Nephron progenitor cell (in vitro differentiated cells): ENCODE measurements at regions not wholly inside any gene's neighbourhood (a gene's known extent, or its start where the extent isn't known, plus 50 kb on each side); places are given as distances from the start of the nearest gene placed in this dataset.
"Not testable (repeated sequence)": the region's sequence is repeated elsewhere in the genome, so short reads cannot be mapped to it uniquely, and the experiment has no call there.

Experiments used
- DNase-seq: peaks from one replicate; pipeline ENCODE4 v3.0.0; 2021
- H3K27ac Mint-ChIP-seq: 2 replicates; pipeline ENCODE4 v1.8.0; 2021; ENCODE audit warnings: mild to moderate bottlenecking, moderate library complexity, mixed read lengths
- H3K27me3 Mint-ChIP-seq: 2 replicates; pipeline ENCODE4 v1.8.0; 2021; ENCODE audit warnings: mild to moderate bottlenecking, low read depth, mixed read lengths; ENCODE audit not compliant: poor library complexity
- H3K36me3 Mint-ChIP-seq: 2 replicates; pipeline ENCODE4 v1.8.0; 2021; ENCODE audit warnings: low read depth, mixed read lengths
- H3K4me1 Mint-ChIP-seq: 2 replicates; pipeline ENCODE4 v1.8.0; 2021; ENCODE audit warnings: mixed read lengths
- H3K4me3 Mint-ChIP-seq: 2 replicates; pipeline ENCODE4 v1.8.0; 2021; ENCODE audit warnings: mild to moderate bottlenecking, moderate library complexity, mixed read lengths
- H3K9me3 Mint-ChIP-seq: 2 replicates; pipeline ENCODE4 v1.8.0; 2021; ENCODE audit warnings: mild to moderate bottlenecking, moderate library complexity, mixed read lengths
- CTCF ChIP-seq: fragments of 200-600 bp; sonication (generic); IDR thresholded peaks from 2 replicates; pipeline ENCODE4 v1.5.0; 2021; ENCODE audit warnings: antibody characterized with exemption

GRCh38 chr2:182543741-182544525 lies 117.1 kb upstream of the PDE1A start:
- DNase-seq = no peak
- Mint-ChIP-seq H3K27ac (no peak overlapping the region), H3K36me3 (no peaks in the 10 kb centered on the region), H3K9me3 (no peaks in the 10 kb centered on the region), H3K27me3 (no peaks in the 10 kb centered on the region), H3K4me3 (no peak overlapping the region), H3K4me1 (peaks cover 28% of the 10 kb centered on the region)
- TF ChIP-seq CTCF = no peak

DNA sequence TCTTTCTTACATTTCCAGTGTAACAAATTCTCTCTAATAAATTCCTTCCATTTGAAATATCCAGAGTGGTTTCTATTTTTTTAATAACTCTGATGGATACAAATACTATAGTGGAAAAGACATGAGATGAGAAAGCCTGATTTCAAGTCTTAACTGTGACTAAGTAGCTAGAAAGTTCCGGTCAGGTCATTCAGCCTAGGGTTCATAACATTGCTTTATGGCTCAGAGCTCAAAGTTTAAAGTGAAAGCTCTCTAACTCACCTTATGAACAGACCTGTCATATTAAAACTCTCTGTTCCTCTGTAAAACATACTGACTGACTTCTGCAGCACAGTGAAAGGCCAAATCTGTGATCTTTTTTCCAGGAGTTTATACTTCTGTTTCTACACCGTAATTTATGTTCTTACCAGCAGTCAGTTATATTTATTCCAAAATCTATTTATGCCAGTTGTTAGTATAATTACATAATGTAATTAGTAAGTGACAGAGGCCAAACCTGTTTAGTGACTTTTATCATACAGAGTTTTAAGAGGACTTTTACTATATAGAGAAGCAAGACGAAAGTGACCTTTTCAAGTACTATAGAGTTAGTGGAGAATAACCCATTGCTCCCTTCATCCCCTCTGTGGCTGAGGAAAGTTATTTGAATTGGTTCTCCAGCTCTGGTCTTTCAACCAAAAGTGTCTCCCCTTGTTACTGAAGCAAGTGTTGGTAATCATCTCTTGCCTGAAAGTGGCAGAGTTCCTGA lies 118.8 kb upstream of the PDE1A start:
- peaks cover 20% of the 10 kb centered on the region for H3K4me1 Mint-ChIP-seq
- no peak overlapping the region for H3K4me3 Mint-ChIP-seq
- no peak for TF ChIP-seq CTCF
- no peaks in the 10 kb centered on the region for H3K36me3 Mint-ChIP-seq
- H3K9me3 Mint-ChIP-seq = no peaks in the 10 kb centered on the region
- no peaks in the 10 kb centered on the region for H3K27me3 Mint-ChIP-seq
- H3K27ac Mint-ChIP-seq = no peak overlapping the region
- DNase-seq = no peak

DNA sequence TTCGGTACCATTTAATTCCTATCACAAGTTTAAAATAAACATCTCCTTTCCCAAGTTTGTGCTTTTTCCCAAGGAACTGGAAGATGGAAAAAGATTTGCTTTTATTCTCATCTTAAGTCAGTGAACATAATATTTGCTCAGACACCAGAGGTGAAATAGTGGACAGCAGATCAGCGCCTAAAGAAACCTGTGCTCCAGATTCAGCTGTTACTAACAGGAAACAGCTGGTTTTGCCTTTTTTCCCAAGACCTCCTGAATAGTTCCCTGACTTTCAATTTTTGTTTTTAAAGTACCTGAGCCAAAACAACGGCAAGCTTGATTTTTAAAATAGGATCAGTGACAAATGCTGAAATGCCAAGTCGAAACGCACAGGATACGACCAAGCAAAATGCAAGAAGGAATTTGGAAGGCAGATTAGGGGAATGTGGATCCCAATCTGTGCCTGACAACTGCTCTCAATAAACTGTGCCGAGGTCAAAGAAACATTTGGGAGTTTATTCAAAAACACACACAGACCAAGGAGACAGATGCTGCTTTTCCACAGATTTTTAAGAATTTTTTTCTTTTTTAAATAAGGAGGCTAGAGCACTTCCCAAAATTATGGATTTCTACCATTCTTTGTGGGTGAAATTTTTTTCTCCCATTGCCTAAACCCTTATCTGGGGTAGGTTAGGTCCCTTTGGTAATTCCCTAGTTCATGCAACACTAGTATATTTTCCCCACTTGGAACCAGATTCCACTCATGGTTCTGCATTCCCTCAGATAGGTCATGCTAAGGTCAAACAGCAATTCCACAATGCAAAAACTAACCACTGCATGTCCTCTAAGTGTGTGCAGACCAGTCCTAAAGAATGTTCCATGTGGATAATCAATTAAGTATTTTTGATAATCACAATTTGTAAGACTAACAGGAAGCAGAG lies 121.5 kb upstream of the PDE1A start:
- no peaks in the 10 kb centered on the region for H3K9me3 Mint-ChIP-seq
- peaks cover 20% of the 10 kb centered on the region for H3K4me1 Mint-ChIP-seq
- H3K27me3 Mint-ChIP-seq = no peaks in the 10 kb centered on the region
- no peak overlapping the region for H3K27ac Mint-ChIP-seq
- H3K4me3 Mint-ChIP-seq = no peak overlapping the region
- no peak for TF ChIP-seq CTCF
- DNase-seq = no peak
- H3K36me3 Mint-ChIP-seq = no peaks in the 10 kb centered on the region

- no peaks in the 10 kb centered on the region for H3K27me3 Mint-ChIP-seq
- no peaks in the 10 kb centered on the region for H3K9me3 Mint-ChIP-seq
Measured at GRCh38 chr2:182550234-182550633, 123.4 kb upstream of the PDE1A start.

DNA sequence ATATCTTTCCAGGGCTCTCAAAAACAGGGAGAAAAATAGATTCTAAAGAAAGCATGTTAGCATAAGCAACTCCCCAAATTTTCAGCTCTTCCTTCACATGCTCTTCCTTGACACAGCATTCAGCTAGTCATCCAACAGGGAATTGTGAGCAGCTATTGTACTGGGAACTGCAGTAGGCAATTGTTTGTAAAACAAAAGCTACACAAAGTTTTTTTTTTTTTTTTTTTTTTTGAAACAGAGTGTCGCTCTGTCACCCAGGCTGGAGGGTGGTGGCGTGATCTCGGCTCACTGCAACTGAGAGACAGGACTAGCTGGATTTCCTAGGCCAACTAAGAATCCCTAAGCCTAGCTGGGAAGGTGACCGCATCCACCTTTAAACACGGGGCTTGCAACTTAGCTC lies 125.4 kb upstream of the PDE1A start:
- not testable (repeated sequence) for DNase-seq, H3K36me3 Mint-ChIP-seq, H3K9me3 Mint-ChIP-seq, H3K4me1 Mint-ChIP-seq, H3K27ac Mint-ChIP-seq, H3K4me3 Mint-ChIP-seq, H3K27me3 Mint-ChIP-seq

More at GRCh38 chr2:182550234-182550633, 123.4 kb upstream of the PDE1A start:
- DNase-seq = no peak
- no peak for TF ChIP-seq CTCF
- H3K36me3 Mint-ChIP-seq = no peaks in the 10 kb centered on the region
- H3K27ac Mint-ChIP-seq = no peak overlapping the region
- H3K4me1 Mint-ChIP-seq = peaks cover 3% of the 10 kb centered on the region
- H3K4me3 Mint-ChIP-seq = no peak overlapping the region

DNA sequence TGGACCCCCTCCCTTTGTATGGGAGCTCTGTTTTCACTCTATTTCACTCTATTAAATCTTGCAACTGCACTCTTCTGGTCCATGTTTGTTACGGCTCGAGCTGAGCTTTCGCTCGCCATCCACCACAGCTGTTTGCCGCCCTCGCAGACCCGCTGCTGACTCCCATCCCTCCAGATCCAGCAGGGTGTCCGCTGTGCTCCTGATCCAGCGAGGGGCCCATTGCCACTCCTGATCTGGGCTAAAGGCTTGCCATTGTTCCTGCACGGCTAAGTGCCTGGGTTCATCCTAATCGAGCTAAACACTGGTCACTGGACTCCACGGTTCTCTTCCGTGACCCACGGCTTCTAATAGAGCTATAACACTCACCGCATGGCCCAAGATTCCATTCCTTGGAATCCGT lies 125.9 kb upstream of the PDE1A start:
- not testable (repeated sequence) for DNase-seq, H3K9me3 Mint-ChIP-seq, H3K4me3 Mint-ChIP-seq, H3K27me3 Mint-ChIP-seq, H3K36me3 Mint-ChIP-seq, H3K4me1 Mint-ChIP-seq
- H3K27ac Mint-ChIP-seq = peak overlapping the region; percentile 39
